Mesenchymal stem cell (in vitro differentiated cells and primary cell): ENCODE measurements at regions not wholly inside any gene's neighbourhood (a gene's known extent, or its start where the extent isn't known, plus 50 kb on each side); places are given as distances from the start of the nearest gene placed in this dataset.

Experiments
- DNase-seq: peaks from one replicate; pipeline ENCODE4 v3.0.0-alpha.2; 2013
- H2AFZ ChIP-seq: one replicate; pipeline ENCODE4 v1.6.1; 2013; ENCODE audit warnings: low read depth, mild to moderate bottlenecking, control low read depth, inconsistent platforms, low read length, moderate library complexity
- H2AK5ac ChIP-seq: 2 replicates; pipeline ENCODE4 v1.6.1; 2013; ENCODE audit warnings: low read length, moderate library complexity, mild to moderate bottlenecking, inconsistent platforms; ENCODE audit not compliant: severe bottlenecking
- H2BK120ac ChIP-seq: one replicate; pipeline ENCODE4 v1.6.1; 2013; ENCODE audit warnings: low read depth, mild to moderate bottlenecking, inconsistent platforms, low read length, moderate library complexity
- H2BK12ac ChIP-seq, 2 experiments: one replicate each; pipeline ENCODE4 v1.6.1; 2013; ENCODE audit warnings: inconsistent platforms in 2 of 2, low read length in 2 of 2, mild to moderate bottlenecking in 2 of 2, moderate library complexity in 2 of 2, control low read depth in 1 of 2
- H2BK15ac ChIP-seq: one replicate; pipeline ENCODE4 v1.6.1; 2013; ENCODE audit warnings: mild to moderate bottlenecking, low read depth, inconsistent platforms; ENCODE audit not compliant: poor library complexity, severe bottlenecking
- H2BK5ac ChIP-seq: 2 replicates; pipeline ENCODE4 v1.6.1; 2013; ENCODE audit warnings: low read depth, mild to moderate bottlenecking, low read length, control low read depth, inconsistent platforms; ENCODE audit not compliant: poor library complexity, severe bottlenecking
- H3K14ac ChIP-seq, 2 experiments: one replicate each; pipeline ENCODE4 v1.6.1; 2013; ENCODE audit warnings: inconsistent platforms in 2 of 2, low read length in 2 of 2, control low read depth in 1 of 2, mild to moderate bottlenecking in 1 of 2, moderate library complexity in 1 of 2
- H3K18ac ChIP-seq, 2 experiments: one replicate each; pipeline ENCODE4 v1.6.1; 2013; ENCODE audit warnings: inconsistent platforms in 2 of 2, low read length in 2 of 2, control low read depth in 1 of 2, low read depth in 1 of 2, mild to moderate bottlenecking in 1 of 2
- H3K23ac ChIP-seq, 2 experiments: one replicate each; pipeline ENCODE4 v1.6.1; 2013; ENCODE audit warnings: inconsistent platforms in 2 of 2, low read length in 2 of 2, mild to moderate bottlenecking in 2 of 2, moderate library complexity in 2 of 2, control low read depth in 1 of 2
- H3K27ac ChIP-seq: 2 replicates; pipeline ENCODE4 v1.5.1; 2013; ENCODE audit warnings: mild to moderate bottlenecking, moderate library complexity, low read length, control low read depth, inconsistent platforms; ENCODE audit not compliant: poor library complexity, severe bottlenecking
- H3K27me3 ChIP-seq, 2 experiments: 2 replicates each; pipeline versions ENCODE4 v1.6.1 to v1.7.0; 2013; ENCODE audit warnings: low read length in 2 of 2, mild to moderate bottlenecking in 2 of 2, moderate library complexity in 2 of 2, control low read depth in 1 of 2, inconsistent platforms in 1 of 2; ENCODE audit not compliant: control insufficient read depth in 1 of 2, insufficient read depth in 1 of 2
- H3K36me3 ChIP-seq, 2 experiments: 2 replicates each; pipeline versions ENCODE4 v1.6.1 to v1.7.0; 2013; ENCODE audit warnings: low read length in 2 of 2, control low read depth in 1 of 2, inconsistent platforms in 1 of 2, low read depth in 1 of 2, mild to moderate bottlenecking in 1 of 2; ENCODE audit not compliant: insufficient read depth in 2 of 2, control insufficient read depth in 1 of 2
- H3K4ac ChIP-seq, 2 experiments: one replicate each; pipeline ENCODE4 v1.6.1; 2013; ENCODE audit warnings: inconsistent platforms in 2 of 2, low read length in 2 of 2, mild to moderate bottlenecking in 2 of 2, moderate library complexity in 2 of 2, control low read depth in 1 of 2, low read depth in 1 of 2
- H3K4me1 ChIP-seq: 2 replicates; pipeline ENCODE4 v1.6.1; 2013; ENCODE audit warnings: low read depth, low read length, control low read depth; ENCODE audit not compliant: control insufficient read depth, insufficient read depth
- H3K4me2 ChIP-seq: 2 replicates; pipeline ENCODE4 v1.6.1; 2013; ENCODE audit warnings: low read length, mild to moderate bottlenecking, inconsistent platforms; ENCODE audit not compliant: poor library complexity, severe bottlenecking
- H3K4me3 ChIP-seq, 2 experiments: 2 replicates each; pipeline versions ENCODE4 v1.5.1 to v1.7.0; 2013; ENCODE audit warnings: low read length in 2 of 2, mild to moderate bottlenecking in 2 of 2, control low read depth in 1 of 2, low read depth in 1 of 2; ENCODE audit not compliant: insufficient read depth in 1 of 2
- H3K79me1 ChIP-seq: replicated peaks from 2 replicates; pipeline ENCODE4 v1.6.1; 2013; ENCODE audit warnings: mild to moderate bottlenecking, control low read depth, low read length, inconsistent platforms; ENCODE audit not compliant: poor library complexity, severe bottlenecking
- H3K9ac ChIP-seq: 2 replicates; pipeline ENCODE4 v1.7.0; 2013; ENCODE audit warnings: mild to moderate bottlenecking, low read length, moderate library complexity
- H3K9me3 ChIP-seq: 2 replicates; pipeline ENCODE4 v1.7.0; 2013; ENCODE audit warnings: mild to moderate bottlenecking, low read length; ENCODE audit not compliant: control insufficient read depth
- H4K8ac ChIP-seq: one replicate; pipeline ENCODE4 v1.6.1; 2013; ENCODE audit warnings: inconsistent platforms, mild to moderate bottlenecking, low read length, moderate library complexity
- H4K91ac ChIP-seq: one replicate; pipeline ENCODE4 v1.6.1; 2013; ENCODE audit warnings: mild to moderate bottlenecking, low read length, inconsistent platforms
- WGBS: methylation state at CpG from one replicate; pipeline ENCODE4 v1.1.7; 2013; ENCODE audit warnings: mixed read lengths; 5-methylcytosine and 5-hydroxymethylcytosine counted together

GRCh38 chr5:26641492-26641891 lies 396.9 kb downstream of the CDH9 start:
- Histone ChIP-seq H3K27me3 (no peaks in the 10 kb centered on the region), H2AK5ac (no peak overlapping the region), H3K79me1 (no peaks in the 10 kb centered on the region), H3K18ac (no peak overlapping the region), H2AFZ (no peak overlapping the region), H2BK120ac (no peak overlapping the region), H2BK15ac (no peak overlapping the region), H3K9me3 (peaks cover 14% of the 10 kb centered on the region), H3K14ac (no peak overlapping the region), H3K4me3 (no peak overlapping the region), H2BK12ac (no peak overlapping the region), H3K4me1 (no peaks in the 10 kb centered on the region), H3K9ac (no peak overlapping the region), H3K23ac (no peak overlapping the region), H3K27ac (no peak overlapping the region), H4K8ac (no peak overlapping the region), H3K4me2 (no peak overlapping the region), H3K4ac (no peak overlapping the region), H2BK5ac (no peak overlapping the region), H3K36me3 (no peaks in the 10 kb centered on the region), H4K91ac (no peak overlapping the region)
- WGBS: no CpG with 5 or more reads among the region's 2 CpGs
- no peak for DNase-seq

- Histone ChIP-seq H3K4me3 (no peak overlapping the region), H3K9ac (no peak overlapping the region), H4K8ac (no peak overlapping the region), H3K4me2 (no peak overlapping the region), H2BK5ac (no peak overlapping the region), H3K23ac (no peak overlapping the region), H4K91ac (no peak overlapping the region), H2BK12ac (no peak overlapping the region), H3K27me3 (no peaks in the 10 kb centered on the region), H3K79me1 (no peaks in the 10 kb centered on the region), H3K4ac (no peak overlapping the region), H2BK15ac (no peak overlapping the region), H3K27ac (no peak overlapping the region), H2AFZ (no peak overlapping the region), H3K18ac (no peak overlapping the region), H2BK120ac (no peak overlapping the region), H3K14ac (no peak overlapping the region), H2AK5ac (no peak overlapping the region), H3K4me1 (no peaks in the 10 kb centered on the region), H3K9me3 (no peaks in the 10 kb centered on the region), H3K36me3 (no peaks in the 10 kb centered on the region)
- DNase-seq: no peak
- WGBS: 80% methylated on average over 4 of the region's 5 CpGs
Measured at GRCh38 chr5:26625099-26625498, 413.3 kb downstream of the CDH9 start.

- Histone ChIP-seq H2BK12ac (no peak overlapping the region), H3K4me3 (no peak overlapping the region), H3K4me2 (no peak overlapping the region), H3K18ac (no peak overlapping the region), H3K4ac (no peak overlapping the region), H3K9me3 (no peaks in the 10 kb centered on the region), H3K27ac (no peak overlapping the region), H2AK5ac (no peak overlapping the region), H2AFZ (no peak overlapping the region), H4K91ac (no peak overlapping the region), H2BK15ac (no peak overlapping the region), H3K14ac (no peak overlapping the region), H3K4me1 (no peaks in the 10 kb centered on the region), H3K36me3 (no peaks in the 10 kb centered on the region), H3K27me3 (no peaks in the 10 kb centered on the region), H2BK5ac (no peak overlapping the region), H2BK120ac (no peak overlapping the region), H3K23ac (no peak overlapping the region), H3K79me1 (no peaks in the 10 kb centered on the region), H4K8ac (no peak overlapping the region), H3K9ac (no peak overlapping the region)
- WGBS: 100% methylated on average over 2 of the region's 3 CpGs
- no peak for DNase-seq
Measured at GRCh38 chr5:26622947-26623346, 415.4 kb downstream of the CDH9 start.

GRCh38 chr5:26610577-26610976 lies 427.8 kb downstream of the CDH9 start:
- H3K27me3 ChIP-seq: no peaks in the 10 kb centered on the region
- H3K27ac ChIP-seq: no peak overlapping the region
- H2AK5ac ChIP-seq: no peak overlapping the region
- no peaks in the 10 kb centered on the region for H3K36me3 ChIP-seq
- H2BK12ac ChIP-seq: no peak overlapping the region
- no peak overlapping the region for H2AFZ ChIP-seq
- no peak overlapping the region for H3K18ac ChIP-seq
- WGBS: 89% methylated on average over 1 of the region's 1 CpG
- no peak overlapping the region for H2BK5ac ChIP-seq
- no peaks in the 10 kb centered on the region for H3K4me1 ChIP-seq
- H3K4me3 ChIP-seq: no peak overlapping the region
- no peak overlapping the region for H2BK15ac ChIP-seq
- H3K14ac ChIP-seq: no peak overlapping the region
- no peak overlapping the region for H4K8ac ChIP-seq
- no peak overlapping the region for H3K9ac ChIP-seq
- H3K4ac ChIP-seq: no peak overlapping the region
- no peak overlapping the region for H2BK120ac ChIP-seq
- DNase-seq: no peak
- no peaks in the 10 kb centered on the region for H3K79me1 ChIP-seq
- no peak overlapping the region for H3K4me2 ChIP-seq
- H3K23ac ChIP-seq: no peak overlapping the region
- no peaks in the 10 kb centered on the region for H3K9me3 ChIP-seq
- no peak overlapping the region for H4K91ac ChIP-seq
